ENCODE measurements at regions not wholly inside any gene's neighbourhood (a gene's known extent, or its start where the extent isn't known, plus 50 kb on each side); places are given as distances from the start of the nearest gene placed in this dataset.

DNA sequence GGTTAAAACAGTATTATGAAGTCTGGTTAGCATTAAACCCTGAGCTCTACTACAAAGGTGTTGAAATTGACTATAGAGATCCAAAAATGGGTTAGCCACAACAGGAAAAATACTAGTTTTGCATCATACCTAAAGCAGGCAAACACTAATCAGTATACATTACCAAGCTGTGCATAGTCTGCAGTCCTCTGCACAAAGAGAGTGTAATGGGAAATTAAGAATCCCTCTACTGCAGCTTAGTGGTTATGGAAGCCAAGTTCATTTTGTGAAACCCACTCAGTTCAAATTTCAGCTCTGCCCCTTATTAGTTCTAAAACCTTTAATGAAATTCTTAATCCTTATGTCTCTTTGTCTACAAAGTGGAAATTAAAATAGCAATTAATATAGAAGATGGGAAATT lies 192.1 kb downstream of the MBD2 start:
- TF ChIP-seq, protein P1, sequence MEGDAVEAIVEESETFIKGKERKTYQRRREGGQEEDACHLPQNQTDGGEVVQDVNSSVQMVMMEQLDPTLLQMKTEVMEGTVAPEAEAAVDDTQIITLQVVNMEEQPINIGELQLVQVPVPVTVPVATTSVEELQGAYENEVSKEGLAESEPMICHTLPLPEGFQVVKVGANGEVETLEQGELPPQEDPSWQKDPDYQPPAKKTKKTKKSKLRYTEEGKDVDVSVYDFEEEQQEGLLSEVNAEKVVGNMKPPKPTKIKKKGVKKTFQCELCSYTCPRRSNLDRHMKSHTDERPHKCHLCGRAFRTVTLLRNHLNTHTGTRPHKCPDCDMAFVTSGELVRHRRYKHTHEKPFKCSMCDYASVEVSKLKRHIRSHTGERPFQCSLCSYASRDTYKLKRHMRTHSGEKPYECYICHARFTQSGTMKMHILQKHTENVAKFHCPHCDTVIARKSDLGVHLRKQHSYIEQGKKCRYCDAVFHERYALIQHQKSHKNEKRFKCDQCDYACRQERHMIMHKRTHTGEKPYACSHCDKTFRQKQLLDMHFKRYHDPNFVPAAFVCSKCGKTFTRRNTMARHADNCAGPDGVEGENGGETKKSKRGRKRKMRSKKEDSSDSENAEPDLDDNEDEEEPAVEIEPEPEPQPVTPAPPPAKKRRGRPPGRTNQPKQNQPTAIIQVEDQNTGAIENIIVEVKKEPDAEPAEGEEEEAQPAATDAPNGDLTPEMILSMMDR (IDR thresholded peaks at IDR 0.05; ENCODE audit: low read depth, low read length), result no peak
- no peak for TF ChIP-seq EZH2phosphoT487 (IDR thresholded peaks at IDR 0.05; ENCODE audit: low read depth)
